H9 (cell line): ENCODE measurements at regions not wholly inside any gene's neighbourhood (a gene's known extent, or its start where the extent isn't known, plus 50 kb on each side); places are given as distances from the start of the nearest gene placed in this dataset.

Experiments used
- DNase-seq: peaks from one replicate; pipeline ENCODE4 v3.0.0-alpha.2; 2017
- H2AFZ ChIP-seq: one replicate; pipeline ENCODE4 v1.6.1; 2013; ENCODE audit warnings: mild to moderate bottlenecking, low read length, control low read depth, moderate library complexity
- H2AK5ac ChIP-seq: 2 replicates; pipeline ENCODE4 v1.6.1; 2013; ENCODE audit warnings: low read length, control low read depth, mixed read lengths; ENCODE audit not compliant: insufficient read length
- H2BK120ac ChIP-seq: one replicate; pipeline ENCODE4 v1.6.1; 2013; ENCODE audit warnings: low read depth, mild to moderate bottlenecking, low read length, control low read depth, inconsistent platforms; ENCODE audit not compliant: poor library complexity, severe bottlenecking
- H2BK12ac ChIP-seq: 2 replicates; pipeline ENCODE4 v1.6.1; 2013; ENCODE audit warnings: low read length, control low read depth, mixed read lengths, low read depth; ENCODE audit not compliant: insufficient read length
- H2BK15ac ChIP-seq: 2 replicates; pipeline ENCODE4 v1.6.1; 2013; ENCODE audit warnings: low read depth, low read length, control low read depth
- H2BK20ac ChIP-seq: one replicate; pipeline ENCODE4 v1.6.1; 2013; ENCODE audit warnings: low read depth, mild to moderate bottlenecking, low read length, control low read depth, inconsistent platforms; ENCODE audit not compliant: poor library complexity, severe bottlenecking
- H2BK5ac ChIP-seq: 2 replicates; pipeline ENCODE4 v1.6.1; 2013; ENCODE audit warnings: low read length, control low read depth, mixed read lengths; ENCODE audit not compliant: insufficient read length
- H3K14ac ChIP-seq: 2 replicates; pipeline ENCODE4 v1.6.1; 2013; ENCODE audit warnings: low read length, control low read depth; ENCODE audit not compliant: insufficient read depth
- H3K18ac ChIP-seq: 2 replicates; pipeline ENCODE4 v1.6.1; 2013; ENCODE audit warnings: low read depth, mild to moderate bottlenecking, mixed read lengths, low read length, control low read depth; ENCODE audit not compliant: insufficient read length
- H3K23ac ChIP-seq: 2 replicates; pipeline ENCODE4 v1.6.1; 2013; ENCODE audit warnings: low read length, control low read depth, mixed read lengths, low read depth; ENCODE audit not compliant: insufficient read length
- H3K23me2 ChIP-seq: 2 replicates; pipeline ENCODE4 v1.6.1; 2013; ENCODE audit warnings: low read depth, mild to moderate bottlenecking, mixed read lengths, low read length, control low read depth; ENCODE audit not compliant: insufficient read length, poor library complexity, severe bottlenecking
- H3K27ac ChIP-seq: 2 replicates; pipeline ENCODE4 v1.5.1; 2013; ENCODE audit warnings: low read length, control low read depth, mixed read lengths, low read depth; ENCODE audit not compliant: insufficient read length
- H3K27me3 ChIP-seq: 2 replicates; pipeline ENCODE4 v1.6.1; 2013; ENCODE audit warnings: low read length, control low read depth, inconsistent platforms; ENCODE audit not compliant: insufficient read depth
- H3K4ac ChIP-seq: 2 replicates; pipeline ENCODE4 v1.6.1; 2013; ENCODE audit warnings: low read depth, mild to moderate bottlenecking, control low read depth, inconsistent platforms, low read length, moderate library complexity
- H3K4me1 ChIP-seq: 2 replicates; pipeline ENCODE4 v1.6.1; 2013; ENCODE audit warnings: low read length, control low read depth, inconsistent platforms; ENCODE audit not compliant: insufficient read depth
- H3K4me2 ChIP-seq: 2 replicates; pipeline ENCODE4 v1.6.1; 2013; ENCODE audit warnings: low read length, control low read depth, mixed read lengths; ENCODE audit not compliant: insufficient read length, insufficient read depth
- H3K56ac ChIP-seq: 2 replicates; pipeline ENCODE4 v1.6.1; 2013; ENCODE audit warnings: low read depth, mild to moderate bottlenecking, mixed read lengths, low read length, control low read depth; ENCODE audit not compliant: insufficient read length
- H3K79me1 ChIP-seq: 2 replicates; pipeline ENCODE4 v1.6.1; 2013; ENCODE audit warnings: low read depth, mild to moderate bottlenecking, moderate library complexity, low read length, control low read depth, inconsistent platforms; ENCODE audit not compliant: insufficient read depth, poor library complexity, severe bottlenecking
- H3K79me2 ChIP-seq: 2 replicates; pipeline ENCODE4 v1.6.1; 2013; ENCODE audit warnings: low read length, control low read depth, inconsistent platforms; ENCODE audit not compliant: insufficient read depth
- H3K9ac ChIP-seq: 2 replicates; pipeline ENCODE4 v1.6.1; 2013; ENCODE audit warnings: low read length, control low read depth, mixed read lengths; ENCODE audit not compliant: insufficient read length; ENCODE audit errors: extremely low read depth
- H3K9me3 ChIP-seq: one replicate; pipeline ENCODE4 v1.6.1; 2013; ENCODE audit warnings: low read depth, low read length, inconsistent platforms; ENCODE audit not compliant: control insufficient read depth
- H3T11ph ChIP-seq: one replicate; pipeline ENCODE4 v1.6.1; 2013; ENCODE audit warnings: mild to moderate bottlenecking, low read length, control low read depth, inconsistent platforms
- H4K20me1 ChIP-seq: one replicate; pipeline ENCODE4 v1.6.1; 2013; ENCODE audit not compliant: control insufficient read depth, insufficient read length, insufficient read depth
- H4K5ac ChIP-seq: 2 replicates; pipeline ENCODE4 v1.6.1; 2013; ENCODE audit warnings: low read depth, mild to moderate bottlenecking, mixed read lengths, low read length, control low read depth; ENCODE audit not compliant: insufficient read length
- H4K8ac ChIP-seq: replicated peaks from 2 replicates; pipeline ENCODE4 v1.6.1; 2013; ENCODE audit warnings: low read length, control low read depth, mixed read lengths, low read depth; ENCODE audit not compliant: insufficient read length
- H4K91ac ChIP-seq: 2 replicates; pipeline ENCODE4 v1.6.1; 2013; ENCODE audit warnings: low read depth, mild to moderate bottlenecking, moderate library complexity, mixed read lengths, low read length, control low read depth; ENCODE audit not compliant: insufficient read length
- H3K27ac Mint-ChIP-seq, 3 experiments: 2 replicates in 2 of 3; 3 replicates in 1 of 3; pipeline ENCODE4 v1.8.0; 2020 to 2021; ENCODE audit warnings: mixed read lengths in 3 of 3, mild to moderate bottlenecking in 1 of 3, moderate library complexity in 1 of 3
- H3K27me3 Mint-ChIP-seq: 2 replicates; pipeline ENCODE4 v1.8.0; 2021; ENCODE audit warnings: low read depth, mild to moderate bottlenecking, moderate library complexity, mixed read lengths
- H3K36me3 Mint-ChIP-seq, 3 experiments: 2 replicates in 2 of 3; 3 replicates in 1 of 3; pipeline ENCODE4 v1.8.0; 2020 to 2021; ENCODE audit warnings: low read depth in 3 of 3, mixed read lengths in 3 of 3; ENCODE audit not compliant: insufficient read depth in 1 of 3
- H3K4me1 Mint-ChIP-seq, 2 experiments: 2 replicates each; pipeline ENCODE4 v1.8.0; 2020; ENCODE audit warnings: mixed read lengths in 2 of 2
- H3K4me3 Mint-ChIP-seq, 2 experiments: 2 replicates in 1 of 2; 3 replicates in 1 of 2; pipeline ENCODE4 v1.8.0; 2020 to 2021; ENCODE audit warnings: mild to moderate bottlenecking in 2 of 2, mixed read lengths in 2 of 2, moderate library complexity in 1 of 2
- H3K9me3 Mint-ChIP-seq, 2 experiments: 2 replicates in 1 of 2; 3 replicates in 1 of 2; pipeline ENCODE4 v1.8.0; 2020; ENCODE audit warnings: mild to moderate bottlenecking in 2 of 2, mixed read lengths in 2 of 2, moderate library complexity in 1 of 2
- CTCF ChIP-seq: fragments of 200-600 bp; sonication (generic); conservative IDR thresholded peaks from 3 replicates; pipeline ENCODE4 v1.8.0; 2021; ENCODE audit warnings: antibody characterized with exemption, mild to moderate bottlenecking
- WGBS: extraction: QIAGEN DNeasy Blood & Tissue Kit; methylation state at CpG from one replicate; pipeline ENCODE4 v1.1.7; 2013; ENCODE audit warnings: missing lambda C conversion rate, low lambda C conversion rate, mixed read lengths; ENCODE audit not compliant: insufficient read length; ENCODE audit errors: extremely low coverage; 5-methylcytosine and 5-hydroxymethylcytosine counted together

GRCh38 chr15:95556225-95556624 lies 774.3 kb upstream of the NR2F2 start:
- H3K9ac ChIP-seq, result no peak overlapping the region
- H3K36me3 Mint-ChIP-seq, result no peaks in the 10 kb centered on the region
- no peak overlapping the region for H3T11ph ChIP-seq
- no peak for DNase-seq
- H3K23me2 ChIP-seq, result no peaks in the 10 kb centered on the region
- no peak overlapping the region for H3K18ac ChIP-seq
- H3K4me1 Mint-ChIP-seq, result peaks cover 10% of the 10 kb centered on the region in 2 experiments; a peak in 3 of 4 replicates
- no peaks in the 10 kb centered on the region; the same call in 1 of the 2 replicates for H3K4me1 ChIP-seq
- no peak overlapping the region for H2AFZ ChIP-seq
- no peak overlapping the region for H3K56ac ChIP-seq
- H3K9me3 Mint-ChIP-seq, result no peaks in the 10 kb centered on the region
- no peak overlapping the region for H3K14ac ChIP-seq
- H2BK120ac ChIP-seq, result no peak overlapping the region
- no peaks in the 10 kb centered on the region for H3K27me3 ChIP-seq
- no CpG with 5 or more reads among the region's 2 CpGs for WGBS
- TF ChIP-seq CTCF, result no peak
- no peak overlapping the region for H3K27ac Mint-ChIP-seq
- H4K91ac ChIP-seq, result no peak overlapping the region
- H3K4ac ChIP-seq, result no peak overlapping the region
- no peaks in the 10 kb centered on the region for H4K20me1 ChIP-seq
- no peak overlapping the region for H2BK12ac ChIP-seq
- no peak overlapping the region for H2AK5ac ChIP-seq
- H3K9me3 ChIP-seq, result no peaks in the 10 kb centered on the region
- no peak overlapping the region for H2BK15ac ChIP-seq
- H3K27me3 Mint-ChIP-seq, result no peaks in the 10 kb centered on the region
- H4K5ac ChIP-seq, result no peak overlapping the region
- no peak overlapping the region for H3K27ac ChIP-seq
- no peak overlapping the region for H4K8ac ChIP-seq
- H3K79me2 ChIP-seq, result no peaks in the 10 kb centered on the region
- H3K79me1 ChIP-seq, result no peaks in the 10 kb centered on the region
- no peak overlapping the region for H3K23ac ChIP-seq
- H3K4me2 ChIP-seq, result no peak overlapping the region
- H2BK5ac ChIP-seq, result no peak overlapping the region
- no peak overlapping the region for H3K4me3 Mint-ChIP-seq
- no peak overlapping the region for H2BK20ac ChIP-seq
